WERI-Rb-1 (cell line): ENCODE measurements at regions not wholly inside any gene's neighbourhood (a gene's known extent, or its start where the extent isn't known, plus 50 kb on each side); places are given as distances from the start of the nearest gene placed in this dataset.

Experiments used
- DNase-seq: peaks from one replicate; pipeline ENCODE4 v3.0.0-alpha.2; 2020
- H3K27ac ChIP-seq: fragments of 250-450 bp; sonication (Bioruptor Pico); 2 replicates; pipeline ENCODE4 v1.5.1; 2020; ENCODE audit warnings: mild to moderate bottlenecking, moderate library complexity
- H3K27me3 ChIP-seq: fragments of 250-450 bp; sonication (Bioruptor Pico); 2 replicates; pipeline ENCODE4 v1.5.1; 2021; ENCODE audit warnings: mild to moderate bottlenecking, low read depth, moderate library complexity; ENCODE audit not compliant: insufficient read depth, severe bottlenecking
- H3K36me3 ChIP-seq: fragments of 250-450 bp; sonication (Bioruptor Pico); 2 replicates; pipeline ENCODE4 v1.5.1; 2020; ENCODE audit warnings: mild to moderate bottlenecking, moderate library complexity
- H3K4me3 ChIP-seq: 2 replicates; pipeline ENCODE4 v1.5.1; 2011; ENCODE audit warnings: low read depth, mild to moderate bottlenecking, control low read depth, low read length
- H3K9me3 ChIP-seq: fragments of 250-450 bp; sonication (Bioruptor Pico); 2 replicates; pipeline ENCODE4 v1.5.1; 2021; ENCODE audit warnings: mild to moderate bottlenecking, moderate library complexity; ENCODE audit not compliant: severe bottlenecking
- CTCF ChIP-seq: IDR thresholded peaks from 2 replicates; pipeline ENCODE4 v1.5.1; 2011; ENCODE audit warnings: low read depth, mild to moderate bottlenecking, control low read depth, inconsistent platforms, low read length

- H3K27me3 ChIP-seq = no peaks in the 10 kb centered on the region
- DNase-seq = no peak
- TF ChIP-seq CTCF = no peak
- H3K9me3 ChIP-seq = no peaks in the 10 kb centered on the region
- H3K27ac ChIP-seq = no peak overlapping the region
- no peaks in the 10 kb centered on the region for H3K36me3 ChIP-seq
- H3K4me3 ChIP-seq = no peak overlapping the region
Observed at GRCh38 chr3:167936019-167936418, 159.7 kb downstream of the GOLIM4 start.

DNA sequence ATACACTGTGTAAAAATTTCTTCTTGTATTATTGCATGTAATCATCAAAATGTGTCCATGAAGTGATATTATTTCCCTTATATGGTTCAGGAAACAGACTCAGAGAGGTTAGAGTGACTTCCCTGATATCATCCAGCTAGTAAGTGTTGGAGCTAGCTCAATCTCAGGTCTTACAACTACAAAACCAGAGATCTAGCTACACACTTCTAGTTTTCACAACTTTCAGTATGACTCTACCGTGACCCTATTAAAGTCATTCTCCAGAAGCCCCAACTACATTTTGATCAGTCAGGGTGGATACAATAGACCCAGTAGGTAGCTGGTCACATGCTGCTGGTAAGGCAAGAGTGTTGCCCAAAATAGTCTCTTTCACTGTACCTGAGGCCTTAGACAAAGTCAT lies 165.3 kb downstream of the GOLIM4 start:
- Histone ChIP-seq H3K27ac (no peak overlapping the region), H3K4me3 (no peak overlapping the region), H3K36me3 (no peaks in the 10 kb centered on the region), H3K27me3 (no peaks in the 10 kb centered on the region), H3K9me3 (no peaks in the 10 kb centered on the region)
- no peak for DNase-seq
- no peak for TF ChIP-seq CTCF

DNA sequence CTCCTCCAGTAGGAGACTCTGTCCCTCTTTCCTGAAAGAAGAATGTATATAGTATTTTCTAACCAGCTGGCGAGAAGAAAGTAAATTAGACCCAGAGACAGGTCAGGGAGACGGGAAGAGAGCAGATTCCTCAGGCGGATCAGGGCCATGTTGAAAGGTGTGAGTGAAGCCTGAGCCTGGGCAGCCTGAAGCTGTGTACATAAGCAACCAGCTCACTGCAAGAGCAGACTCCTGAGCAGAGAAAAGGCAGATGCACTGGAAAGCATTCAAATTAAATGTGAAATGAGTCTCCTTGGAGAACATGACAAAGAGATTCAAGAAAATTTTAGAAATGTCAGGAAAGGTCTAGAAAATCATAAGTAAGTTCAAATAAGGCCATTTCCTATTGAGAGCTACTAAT lies 165.8 kb downstream of the GOLIM4 start:
- H3K9me3 ChIP-seq = no peaks in the 10 kb centered on the region
- no peaks in the 10 kb centered on the region for H3K27me3 ChIP-seq
- no peak for TF ChIP-seq CTCF
- DNase-seq = peak; percentile 6
- H3K27ac ChIP-seq = no peak overlapping the region
- H3K4me3 ChIP-seq = no peak overlapping the region
- H3K36me3 ChIP-seq = no peaks in the 10 kb centered on the region

- no peak overlapping the region for H3K4me3 ChIP-seq
- no peak for DNase-seq
- H3K27ac ChIP-seq = no peak overlapping the region
- H3K36me3 ChIP-seq = no peaks in the 10 kb centered on the region
- H3K27me3 ChIP-seq = no peaks in the 10 kb centered on the region
- TF ChIP-seq CTCF = no peak
- no peaks in the 10 kb centered on the region for H3K9me3 ChIP-seq
Observed at GRCh38 chr3:167928381-167928780, 167.3 kb downstream of the GOLIM4 start.

GRCh38 chr3:167920747-167921146 lies 175.0 kb downstream of the GOLIM4 start:
- H3K27ac ChIP-seq = no peak overlapping the region
- no peak for TF ChIP-seq CTCF
- no peaks in the 10 kb centered on the region for H3K36me3 ChIP-seq
- no peaks in the 10 kb centered on the region for H3K27me3 ChIP-seq
- DNase-seq = no peak
- no peaks in the 10 kb centered on the region for H3K9me3 ChIP-seq
- H3K4me3 ChIP-seq = no peak overlapping the region

DNA sequence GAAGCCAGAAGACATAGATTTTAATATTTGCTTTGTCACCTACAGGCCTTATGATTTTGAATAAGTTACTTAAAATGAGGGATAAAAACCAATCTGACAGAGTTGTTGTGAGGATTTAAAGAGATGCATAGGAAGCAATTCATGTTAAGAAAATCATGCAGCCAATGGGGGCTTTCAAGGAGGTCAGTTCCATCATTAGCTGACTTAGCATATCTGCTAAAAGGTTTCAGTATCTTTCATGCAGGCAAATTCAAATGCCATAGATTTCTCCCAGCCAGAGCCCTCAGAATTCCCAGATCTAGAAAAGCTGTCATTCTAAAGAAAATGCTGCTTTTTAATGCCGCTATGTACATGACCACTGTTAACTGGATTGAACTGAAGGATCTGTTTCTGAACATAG lies 176.1 kb downstream of the GOLIM4 start:
- no peaks in the 10 kb centered on the region for H3K36me3 ChIP-seq
- no peaks in the 10 kb centered on the region for H3K27me3 ChIP-seq
- no peak for TF ChIP-seq CTCF
- no peaks in the 10 kb centered on the region for H3K9me3 ChIP-seq
- no peak overlapping the region for H3K27ac ChIP-seq
- no peak for DNase-seq
- no peak overlapping the region for H3K4me3 ChIP-seq
